HCT116 (cell line): ENCODE measurements at regions not wholly inside any gene's neighbourhood (a gene's known extent, or its start where the extent isn't known, plus 50 kb on each side); places are given as distances from the start of the nearest gene placed in this dataset.

ENCODE experiments used
- ATAC-seq: fragments of 200-7000 bp; cut with Tn5 transposase; 2 replicates; pipeline ENCODE4 v1.9.1; 2020; ENCODE audit warnings: mild to moderate bottlenecking, moderate library complexity
- BruUV-seq: library from RNA; stranded (reverse); fragments of 400-500 nt; replicated peaks from 2 replicates; lab custom pipeline; 2021; lab: Mats Ljungman, UMichigan
- CTCF ChIA-PET: fragments of 300-600 bp; sonication (Branson Sonifier 250); formaldehyde crosslinking; loops from one replicate; lab custom pipeline; 2021; ENCODE audit warnings: antibody characterized with exemption; lab: Charles Lee
- POLR2A ChIA-PET: fragments of 300-600, 350-600 bp; sonication (Branson Sonifier 250); formaldehyde crosslinking; loops from one replicate; lab custom pipeline; 2021; ENCODE audit warnings: antibody characterized with exemption; lab: Charles Lee
- RAD21 ChIA-PET, 2 experiments: fragments of 300-600 bp; sonication (Branson Sonifier 250); formaldehyde crosslinking; loops; one replicate each; lab custom pipeline; 2023; ENCODE audit warnings: low total read pairs in 2 of 2; ENCODE audit not compliant: uncharacterized antibody in 2 of 2, unreplicated experiment in 2 of 2, low non-redundant PET in 1 of 2; lab: Charles Lee
- DNase-seq: peaks from one replicate; pipeline ENCODE4 v3.0.0-alpha.2; 2010; ENCODE audit warnings: low read depth, low spot score
- H2AFZ ChIP-seq: fragments of 200-600 bp; shearing (Covaris generic), sonication (generic); 2 replicates; pipeline ENCODE4 v1.6.1; 2017; ENCODE audit warnings: low read depth, mixed run types, mixed read lengths, antibody characterized with exemption, low read length; ENCODE audit not compliant: poor library complexity, severe bottlenecking
- H3K27ac ChIP-seq: 2 replicates; pipeline ENCODE4 v1.5.1; 2012; ENCODE audit warnings: low read depth, low read length
- H3K27me3 ChIP-seq: fragments of 200-600 bp; sonication (generic); 2 replicates; pipeline ENCODE4 v1.6.1; 2016; ENCODE audit warnings: mixed run types, low read length, mixed read lengths; ENCODE audit not compliant: insufficient read depth
- H3K36me3 ChIP-seq, 2 experiments: fragments of 200-500 bp in 1 of 2; fragments of 200-600 bp in 1 of 2; sonication (Bioruptor generic) in 1 of 2; sonication (generic) in 1 of 2; 2 replicates each; pipeline versions ENCODE4 v1.5.1 to v1.6.1; 2014 to 2016; ENCODE audit warnings: low read length in 2 of 2, inconsistent platforms in 1 of 2, mixed read lengths in 1 of 2, mixed run types in 1 of 2; ENCODE audit not compliant: insufficient read depth in 2 of 2, control insufficient read depth in 1 of 2
- H3K4me1 ChIP-seq, 2 experiments: fragments of 200-600 bp in 1 of 2; sonication (generic) in 1 of 2; 2 replicates each; pipeline versions ENCODE4 v1.5.1 to v1.6.1; 2012 to 2017; ENCODE audit warnings: low read length in 2 of 2, inconsistent platforms in 1 of 2, mild to moderate bottlenecking in 1 of 2, mixed read lengths in 1 of 2, mixed run types in 1 of 2, moderate library complexity in 1 of 2; ENCODE audit not compliant: insufficient read depth in 2 of 2, control insufficient read depth in 1 of 2
- H3K4me2 ChIP-seq: fragments of 200-600 bp; sonication (generic); 2 replicates; pipeline ENCODE4 v1.6.1; 2017; ENCODE audit warnings: mixed run types, low read length, mixed read lengths
- H3K4me3 ChIP-seq, 2 experiments: fragments of 200-600 bp in 1 of 2; sonication (generic) in 1 of 2; replicated peaks in 1 of 2; 2 replicates each; pipeline ENCODE4 v1.5.1; 2011 to 2016; ENCODE audit warnings: low read length in 2 of 2, control low read depth in 1 of 2, low read depth in 1 of 2, mild to moderate bottlenecking in 1 of 2, mixed read lengths in 1 of 2, mixed run types in 1 of 2
- H3K79me2 ChIP-seq: fragments of 200-600 bp; sonication (generic); 2 replicates; pipeline ENCODE4 v1.6.1; 2017; ENCODE audit warnings: mild to moderate bottlenecking, mixed run types, low read length, moderate library complexity, mixed read lengths; ENCODE audit not compliant: insufficient read depth
- H3K9ac ChIP-seq: fragments of 200-600 bp; sonication (generic); 2 replicates; pipeline ENCODE4 v1.6.1; 2016; ENCODE audit warnings: low read length, mixed read lengths
- H3K9me2 ChIP-seq: fragments of 200-600 bp; sonication (generic), shearing (Covaris generic); 2 replicates; pipeline ENCODE4 v1.6.1; 2017; ENCODE audit warnings: mixed run types, mild to moderate bottlenecking, moderate library complexity; ENCODE audit not compliant: insufficient read depth
- H3K9me3 ChIP-seq, 2 experiments: fragments of 200-500 bp in 1 of 2; fragments of 200-600 bp in 1 of 2; sonication (Bioruptor generic) in 1 of 2; sonication (generic) in 1 of 2; 2 replicates each; pipeline ENCODE4 v1.6.1; 2014 to 2017; ENCODE audit warnings: low read length in 2 of 2, mixed read lengths in 2 of 2, inconsistent platforms in 1 of 2, low read depth in 1 of 2, mild to moderate bottlenecking in 1 of 2, mixed run types in 1 of 2, moderate library complexity in 1 of 2; ENCODE audit not compliant: control insufficient read depth in 1 of 2, insufficient read depth in 1 of 2
- H4K20me1 ChIP-seq: fragments of 200-600 bp; sonication (generic), shearing (Covaris generic); 2 replicates; pipeline ENCODE4 v1.6.1; 2017; ENCODE audit warnings: mixed run types, mild to moderate bottlenecking, moderate library complexity; ENCODE audit not compliant: insufficient read depth
- EGR1 ChIP-seq: IDR thresholded peaks from 2 replicates; pipeline ENCODE4 v1.6.1; 2012; ENCODE audit warnings: low read depth
- ELF1 ChIP-seq: IDR thresholded peaks from 2 replicates; pipeline ENCODE4 v1.6.1; 2012; ENCODE audit warnings: low read depth, borderline replicate concordance
- EZH2 ChIP-seq: fragments of 200-600 bp; sonication (generic); IDR thresholded peaks from 2 replicates; pipeline ENCODE4 v1.6.1; 2017; ENCODE audit warnings: antibody characterized with exemption, mixed run types
- JUND ChIP-seq: IDR thresholded peaks from 2 replicates; pipeline ENCODE4 v1.6.1; 2012
- POLR2A ChIP-seq: IDR thresholded peaks from 2 replicates; pipeline ENCODE4 v1.7.0; 2011; ENCODE audit warnings: borderline replicate concordance; ENCODE audit not compliant: insufficient read depth, insufficient read length; ENCODE audit errors: extremely low read depth
- RAD21 ChIP-seq: IDR thresholded peaks from 2 replicates; pipeline ENCODE4 v1.6.1; 2012; ENCODE audit warnings: low read depth, mild to moderate bottlenecking
- SP1 ChIP-seq: IDR thresholded peaks from 2 replicates; pipeline ENCODE4 v1.6.1; 2012; ENCODE audit warnings: low read depth
- SRF ChIP-seq: IDR thresholded peaks from 2 replicates; pipeline ENCODE4 v1.6.1; 2012; ENCODE audit warnings: low read depth
- YY1 ChIP-seq: IDR thresholded peaks from 2 replicates; pipeline ENCODE4 v1.6.1; 2011; ENCODE audit warnings: low read length, low read depth, moderate library complexity, mild to moderate bottlenecking; ENCODE audit not compliant: insufficient replicate concordance; ENCODE audit errors: extremely low read depth
- ZFX ChIP-seq: fragments of 450-650 bp; IDR thresholded peaks from 2 replicates; pipeline ENCODE4 v1.6.1; 2017
- ZNF274 ChIP-seq: fragments of 200-500 bp; sonication (Bioruptor generic); IDR thresholded peaks from 2 replicates; pipeline ENCODE4 v1.6.1; 2014; ENCODE audit warnings: mild to moderate bottlenecking, low read depth, low read length, inconsistent platforms
- intact Hi-C: fragments of 100-400 bp; cut with micrococcal nuclease; formaldehyde crosslinking; loops from 2 replicates; pipeline ENCODE4 v1.10.0; 2022
- TF ChIP-seq, protein P1 (sequence below), 3 experiments: fragments of 200-600 bp in 1 of 3; sonication (generic) in 1 of 3; IDR thresholded peaks in 2 of 3; conservative IDR thresholded peaks in 1 of 3; 2 replicates each; pipeline ENCODE4 v1.5.1; 2012 to 2017; ENCODE audit warnings: low read depth in 2 of 3, low read length in 2 of 3, antibody characterized with exemption in 1 of 3, borderline replicate concordance in 1 of 3, control low read depth in 1 of 3, mild to moderate bottlenecking in 1 of 3, mixed read lengths in 1 of 3, mixed run types in 1 of 3, moderate library complexity in 1 of 3; ENCODE audit not compliant: insufficient read depth in 1 of 3
- TF ChIP-seq, protein P2 (sequence below): IDR thresholded peaks from 2 replicates; pipeline ENCODE4 v1.6.1; 2012
- TF ChIP-seq, protein P3 (sequence below): IDR thresholded peaks from 2 replicates; pipeline ENCODE4 v1.6.1; 2011; ENCODE audit warnings: mild to moderate bottlenecking, low read length, moderate library complexity; ENCODE audit not compliant: insufficient replicate concordance; ENCODE audit errors: extremely low read depth
- TF ChIP-seq, protein P4 (sequence below): IDR thresholded peaks from 2 replicates; pipeline ENCODE4 v1.6.1; 2012

DNA sequence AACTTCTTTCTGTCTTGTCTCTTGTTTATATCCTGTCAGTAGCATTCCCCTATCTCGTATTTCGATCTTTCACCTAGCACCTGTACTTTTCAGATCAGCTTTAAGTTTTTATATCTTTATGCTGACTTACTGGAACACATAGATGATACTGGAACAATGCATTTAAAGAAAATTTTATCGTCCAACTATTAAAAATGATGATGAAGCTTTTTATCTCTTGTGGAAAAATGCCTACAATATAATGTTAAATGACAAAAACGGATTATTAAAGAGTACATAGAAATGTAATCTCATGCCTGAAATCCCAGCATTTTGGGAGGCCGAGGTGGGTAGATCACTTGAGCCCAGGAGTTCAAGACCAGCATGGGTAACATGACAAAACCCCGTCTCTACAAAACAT is 139.5 kb downstream of the ZPLD1 start (continued):
- TF ChIP-seq, protein P1, sequence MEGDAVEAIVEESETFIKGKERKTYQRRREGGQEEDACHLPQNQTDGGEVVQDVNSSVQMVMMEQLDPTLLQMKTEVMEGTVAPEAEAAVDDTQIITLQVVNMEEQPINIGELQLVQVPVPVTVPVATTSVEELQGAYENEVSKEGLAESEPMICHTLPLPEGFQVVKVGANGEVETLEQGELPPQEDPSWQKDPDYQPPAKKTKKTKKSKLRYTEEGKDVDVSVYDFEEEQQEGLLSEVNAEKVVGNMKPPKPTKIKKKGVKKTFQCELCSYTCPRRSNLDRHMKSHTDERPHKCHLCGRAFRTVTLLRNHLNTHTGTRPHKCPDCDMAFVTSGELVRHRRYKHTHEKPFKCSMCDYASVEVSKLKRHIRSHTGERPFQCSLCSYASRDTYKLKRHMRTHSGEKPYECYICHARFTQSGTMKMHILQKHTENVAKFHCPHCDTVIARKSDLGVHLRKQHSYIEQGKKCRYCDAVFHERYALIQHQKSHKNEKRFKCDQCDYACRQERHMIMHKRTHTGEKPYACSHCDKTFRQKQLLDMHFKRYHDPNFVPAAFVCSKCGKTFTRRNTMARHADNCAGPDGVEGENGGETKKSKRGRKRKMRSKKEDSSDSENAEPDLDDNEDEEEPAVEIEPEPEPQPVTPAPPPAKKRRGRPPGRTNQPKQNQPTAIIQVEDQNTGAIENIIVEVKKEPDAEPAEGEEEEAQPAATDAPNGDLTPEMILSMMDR (IDR thresholded peaks at IDR 0.05 in 2 of 3, conservative IDR thresholded peaks at IDR 0.05 in 1 of 3; ENCODE audit: borderline replicate concordance in 1 of 3, insufficient read depth in 1 of 3, low read depth in 2 of 3, low read length in 2 of 3) = no peak
- TF ChIP-seq YY1 = no peak
- TF ChIP-seq, all 23 proteins: peak for 0

DNA sequence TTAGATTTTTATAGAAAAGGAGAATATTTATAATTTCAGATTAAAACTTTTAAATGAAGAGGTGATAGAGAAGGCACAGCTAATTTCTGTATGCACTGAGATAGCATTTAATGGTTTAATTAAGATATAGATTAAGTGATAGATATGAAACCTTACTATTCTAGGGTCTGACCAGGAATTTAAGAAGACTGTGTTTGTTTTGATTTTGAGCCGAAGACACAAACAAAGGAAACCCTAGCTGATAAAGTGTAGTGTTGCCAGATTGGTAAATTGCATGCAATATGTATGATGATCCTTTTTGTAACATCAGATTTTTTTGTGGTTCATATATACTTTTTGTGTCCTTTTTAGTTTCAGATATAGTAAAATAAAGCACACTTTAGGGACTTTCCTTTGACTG is 141.8 kb downstream of the ZPLD1 start:
- BruUV-seq = no TSS peak
- Histone ChIP-seq H3K27ac (no peak overlapping the region), H4K20me1 (no peaks in the 10 kb centered on the region), H2AFZ (no peak overlapping the region), H3K4me1 (no peaks in the 10 kb centered on the region), H3K9me2 (no peaks in the 10 kb centered on the region), H3K4me2 (no peak overlapping the region), H3K27me3 (no peaks in the 10 kb centered on the region), H3K9ac (no peak overlapping the region), H3K36me3 (no peaks in the 10 kb centered on the region), H3K79me2 (no peaks in the 10 kb centered on the region), H3K9me3 (no peaks in the 10 kb centered on the region), H3K4me3 (no peak overlapping the region)
- ATAC-seq = no peak
- intact Hi-C loops = no loop called here
- DNase-seq = no peak
- RAD21 ChIA-PET = no interaction called here
- CTCF ChIA-PET = no interaction called here
- POLR2A ChIA-PET = no interaction called here
- no peak for TF ChIP-seq ZFX
- TF ChIP-seq EZH2 = no peak
- TF ChIP-seq RAD21 = no peak
- no peak for TF ChIP-seq SP1
- TF ChIP-seq, protein P2, sequence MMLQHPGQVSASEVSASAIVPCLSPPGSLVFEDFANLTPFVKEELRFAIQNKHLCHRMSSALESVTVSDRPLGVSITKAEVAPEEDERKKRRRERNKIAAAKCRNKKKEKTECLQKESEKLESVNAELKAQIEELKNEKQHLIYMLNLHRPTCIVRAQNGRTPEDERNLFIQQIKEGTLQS = no peak
- no peak for TF ChIP-seq SRF
- no peak for TF ChIP-seq ELF1
- TF ChIP-seq, protein P1 (IDR thresholded peaks at IDR 0.05 in 2 of 3, conservative IDR thresholded peaks at IDR 0.05 in 1 of 3; ENCODE audit: borderline replicate concordance in 1 of 3, insufficient read depth in 1 of 3, low read depth in 2 of 3, low read length in 2 of 3) = no peak
- TF ChIP-seq, protein P3, sequence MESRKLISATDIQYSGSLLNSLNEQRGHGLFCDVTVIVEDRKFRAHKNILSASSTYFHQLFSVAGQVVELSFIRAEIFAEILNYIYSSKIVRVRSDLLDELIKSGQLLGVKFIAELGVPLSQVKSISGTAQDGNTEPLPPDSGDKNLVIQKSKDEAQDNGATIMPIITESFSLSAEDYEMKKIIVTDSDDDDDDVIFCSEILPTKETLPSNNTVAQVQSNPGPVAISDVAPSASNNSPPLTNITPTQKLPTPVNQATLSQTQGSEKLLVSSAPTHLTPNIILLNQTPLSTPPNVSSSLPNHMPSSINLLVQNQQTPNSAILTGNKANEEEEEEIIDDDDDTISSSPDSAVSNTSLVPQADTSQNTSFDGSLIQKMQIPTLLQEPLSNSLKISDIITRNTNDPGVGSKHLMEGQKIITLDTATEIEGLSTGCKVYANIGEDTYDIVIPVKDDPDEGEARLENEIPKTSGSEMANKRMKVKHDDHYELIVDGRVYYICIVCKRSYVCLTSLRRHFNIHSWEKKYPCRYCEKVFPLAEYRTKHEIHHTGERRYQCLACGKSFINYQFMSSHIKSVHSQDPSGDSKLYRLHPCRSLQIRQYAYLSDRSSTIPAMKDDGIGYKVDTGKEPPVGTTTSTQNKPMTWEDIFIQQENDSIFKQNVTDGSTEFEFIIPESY = no peak
- TF ChIP-seq POLR2A = no peak
- TF ChIP-seq, protein P4, sequence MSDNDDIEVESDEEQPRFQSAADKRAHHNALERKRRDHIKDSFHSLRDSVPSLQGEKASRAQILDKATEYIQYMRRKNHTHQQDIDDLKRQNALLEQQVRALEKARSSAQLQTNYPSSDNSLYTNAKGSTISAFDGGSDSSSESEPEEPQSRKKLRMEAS = no peak
- TF ChIP-seq ZNF274 = no peak
- no peak for TF ChIP-seq EGR1
- no peak for TF ChIP-seq JUND
